K562 (cell line): ENCODE measurements at regions not wholly inside any gene's neighbourhood (a gene's known extent, or its start where the extent isn't known, plus 50 kb on each side); places are given as distances from the start of the nearest gene placed in this dataset.

Experiments
- ATAC-seq: fragments of 200-7000 bp; cut with Tn5 transposase; 3 replicates; pipeline ENCODE4 v1.9.1; 2020; ENCODE audit warnings: moderate library complexity
- BruUV-seq: library from RNA; stranded (reverse); fragments of 400-500 nt; replicated peaks from 2 replicates; lab custom pipeline; 2021; lab: Mats Ljungman, UMichigan
- CTCF ChIA-PET: fragments of 300-600 bp; formaldehyde crosslinking; extraction: SDS; loops from one replicate; lab custom pipeline; 2021; ENCODE audit warnings: low intra/inter-chr PET ratio; lab: Yijun Ruan, JAX
- POLR2A ChIA-PET: fragments of 300-600, 350-650 bp; sonication (Branson Sonifier 250); formaldehyde crosslinking; extraction: SDS; loops from one replicate; lab custom pipeline; 2021; ENCODE audit warnings: antibody characterized with exemption, inconsistent platforms; lab: Yijun Ruan, JAX
- DNase-seq, 4 experiments: peaks; one replicate each; pipeline versions ENCODE4 v3.0.0 to v3.0.0-alpha.2; 2011 to 2018; ENCODE audit warnings: low spot score in 3 of 4, mixed read lengths in 3 of 4; ENCODE audit errors: extremely low read depth in 1 of 4
- FAIRE-seq: peaks from 2 replicates; lab custom pipeline; 2011; peaks lifted over from hg19 to GRCh38; lab: Jason Lieb, UNC
- H2AFZ ChIP-seq: 2 replicates; pipeline ENCODE4 v1.6.0; 2011; ENCODE audit warnings: low read depth, low read length, control low read depth, inconsistent platforms
- H3K27ac ChIP-seq: fragments of 200-600 bp; 3 replicates; pipeline ENCODE4 v1.8.0; 2011; ENCODE audit warnings: low read depth, mild to moderate bottlenecking, control low read depth, inconsistent platforms, low read length, moderate library complexity, mixed read lengths; ENCODE audit errors: extremely low read depth
- H3K27me3 ChIP-seq, 2 experiments: fragments of 300-600 bp in 1 of 2; 2 replicates in 1 of 2; 3 replicates in 1 of 2; pipeline versions ENCODE4 v1.6.0 to v1.8.0; 2011; ENCODE audit warnings: inconsistent platforms in 2 of 2, low read length in 2 of 2, mild to moderate bottlenecking in 1 of 2, mixed read lengths in 1 of 2, moderate library complexity in 1 of 2; ENCODE audit not compliant: control insufficient read depth in 2 of 2, insufficient read depth in 2 of 2
- H3K36me3 ChIP-seq: fragments of 300-600 bp; 3 replicates; pipeline ENCODE4 v1.8.0; 2011; ENCODE audit warnings: mild to moderate bottlenecking, low read length, inconsistent platforms; ENCODE audit not compliant: control insufficient read depth, insufficient read depth
- H3K4me1 ChIP-seq, 2 experiments: fragments of 200-600 bp in 1 of 2; replicated peaks in 1 of 2; 2 replicates in 1 of 2; 3 replicates in 1 of 2; pipeline versions ENCODE4 v1.5.1 to v1.8.0; 2011; ENCODE audit warnings: inconsistent platforms in 2 of 2, low read length in 2 of 2, mild to moderate bottlenecking in 1 of 2, mixed read lengths in 1 of 2, moderate library complexity in 1 of 2; ENCODE audit not compliant: control insufficient read depth in 2 of 2, insufficient read depth in 2 of 2
- H3K4me2 ChIP-seq: 2 replicates; pipeline ENCODE4 v1.6.1; 2011; ENCODE audit warnings: low read length, control low read depth, inconsistent platforms, mixed read lengths; ENCODE audit not compliant: insufficient read depth
- H3K4me3 ChIP-seq: fragments of 200-600 bp; sonication (generic), shearing (Covaris generic); 2 replicates; pipeline ENCODE4 v1.5.1; 2016; ENCODE audit warnings: control low read depth, inconsistent platforms
- H3K79me2 ChIP-seq: fragments of 200-600 bp; 3 replicates; pipeline ENCODE4 v1.8.0; 2011; ENCODE audit warnings: low read length, inconsistent platforms; ENCODE audit not compliant: control insufficient read depth, insufficient read depth
- H3K9ac ChIP-seq, 2 experiments: 2 replicates each; pipeline versions ENCODE4 v1.6.0 to v1.6.1; 2011; ENCODE audit warnings: low read depth in 2 of 2, low read length in 2 of 2, control low read depth in 1 of 2, inconsistent platforms in 1 of 2, mild to moderate bottlenecking in 1 of 2, mixed read lengths in 1 of 2; ENCODE audit not compliant: insufficient read depth in 1 of 2
- H3K9me1 ChIP-seq: one replicate; pipeline ENCODE4 v1.6.0; 2011; ENCODE audit warnings: inconsistent platforms, mild to moderate bottlenecking, low read length, moderate library complexity; ENCODE audit not compliant: control insufficient read depth, insufficient read depth
- H3K9me3 ChIP-seq: replicated peaks from 2 replicates; pipeline ENCODE4 v1.5.1; 2011; ENCODE audit warnings: low read depth, low read length, inconsistent platforms; ENCODE audit not compliant: control insufficient read depth, insufficient read depth
- H4K20me1 ChIP-seq: replicated peaks from 2 replicates; pipeline ENCODE4 v1.6.1; 2011; ENCODE audit warnings: low read length, inconsistent platforms, mixed read lengths; ENCODE audit not compliant: control insufficient read depth, insufficient read depth
- CBX2 ChIP-seq: fragments of 200-600 bp; sonication (generic); IDR thresholded peaks from one replicate; pipeline ENCODE4 v1.6.1; 2012; ENCODE audit warnings: mild to moderate bottlenecking, low read length, inconsistent platforms; ENCODE audit not compliant: insufficient read depth, poor library complexity, severe bottlenecking
- CBX8 ChIP-seq: fragments of 200-600 bp; sonication (generic); IDR thresholded peaks from 2 replicates; pipeline ENCODE4 v1.6.1; 2012; ENCODE audit warnings: borderline replicate concordance, mixed run types, low read depth, mild to moderate bottlenecking, moderate library complexity, mixed read lengths, low read length, control low read depth, inconsistent platforms; ENCODE audit not compliant: poor library complexity, severe bottlenecking; ENCODE audit errors: extremely low read depth
- E2F5 ChIP-seq: sonication (generic); formaldehyde crosslinking; IDR thresholded peaks from 2 replicates; pipeline ENCODE4 v1.8.0; 2022; ENCODE audit warnings: mild to moderate bottlenecking, missing genetic modification reagents
- ELF4 ChIP-seq: fragments of 450-650 bp; formaldehyde crosslinking; IDR thresholded peaks from 2 replicates; pipeline ENCODE4 v1.4.0; 2022; ENCODE audit warnings: missing genetic modification characterization
- FOS ChIP-seq: IDR thresholded peaks from 3 replicates; pipeline ENCODE4 v1.6.1; 2011; ENCODE audit not compliant: insufficient read length; ENCODE audit errors: extremely low read depth
- HIVEP1 ChIP-seq: fragments of 250-450 bp; sonication (Bioruptor Pico); IDR thresholded peaks from 2 replicates; pipeline ENCODE4 v1.4.0; 2020; ENCODE audit warnings: mild to moderate bottlenecking
- MCM2 ChIP-seq: fragments of 450-650 bp; IDR thresholded peaks from 2 replicates; pipeline ENCODE4 v1.6.1; 2017; ENCODE audit warnings: low read depth, mild to moderate bottlenecking
- TOE1 ChIP-seq, 2 experiments: fragments of 450-650 bp in 1 of 2; sonication (generic) in 1 of 2; formaldehyde crosslinking in 1 of 2; IDR thresholded peaks; 2 replicates each; pipeline versions ENCODE4 v1.7.1 to v1.8.0; 2016 to 2022; ENCODE audit warnings: borderline replicate concordance in 2 of 2, mild to moderate bottlenecking in 2 of 2, antibody characterized with exemption in 1 of 2, inconsistent platforms in 1 of 2, low read depth in 1 of 2, missing genetic modification reagents in 1 of 2, moderate library complexity in 1 of 2
- TRIM25 ChIP-seq: fragments of 450-650 bp; IDR thresholded peaks from 2 replicates; pipeline ENCODE4 v1.7.0; 2016; ENCODE audit warnings: borderline replicate concordance
- XRCC5 ChIP-seq: fragments of 200-400 bp; formaldehyde crosslinking; IDR thresholded peaks from 2 replicates; pipeline ENCODE4 v1.6.1; 2017; ENCODE audit warnings: low read depth, mild to moderate bottlenecking, low read length
- ZNF124 ChIP-seq: sonication (generic); formaldehyde crosslinking; IDR thresholded peaks from 2 replicates; pipeline ENCODE4 v1.8.1; 2022; ENCODE audit warnings: missing genetic modification reagents
- ZNF165 ChIP-seq: fragments of 250-450 bp; sonication (Bioruptor Pico); IDR thresholded peaks from 2 replicates; pipeline ENCODE4 v1.4.0; 2020; ENCODE audit warnings: borderline replicate concordance
- WGBS: fragments of 100-300 bp; shearing (Covaris generic); methylation state at CpG from one replicate; pipeline ENCODE4 v1.1.6; 2016; ENCODE audit warnings: low coverage, mixed read lengths; ENCODE audit not compliant: insufficient coverage; ENCODE audit errors: missing lambda C conversion rate; 5-methylcytosine and 5-hydroxymethylcytosine counted together
- in situ Hi-C: fragments of 300-500 bp; cut with MboI; formaldehyde crosslinking; loops from 4 replicates; pipeline ENCODE4 v1.15.0; 2018; ENCODE audit warnings: inconsistent platforms, mixed read lengths
- intact Hi-C: fragments of 100-400 bp; cut with micrococcal nuclease; formaldehyde crosslinking; loops from 2 replicates; pipeline ENCODE4 v1.14.2; 2022

GRCh38 chr4:19883841-19884240 is 367.9 kb upstream of the SLIT2 start:
- CTCF ChIA-PET = no interaction called here
- in situ Hi-C loops (no loop called here), intact Hi-C loops (no loop called here)
- FAIRE-seq (no peak), DNase-seq (no peak), ATAC-seq (no peak)
- H3K27ac ChIP-seq = no peak overlapping the region
- TF ChIP-seq MCM2 (no peak), ZNF165 (no peak), FOS (no peak), CBX8 (no peak), TOE1 (IDR thresholded peaks at IDR 0.05; ENCODE audit: borderline replicate concordance) (no peak), TOE1 (CRISPR knock-in tag; IDR thresholded peaks at IDR 0.05; ENCODE audit: borderline replicate concordance, low read depth) (no peak)
- H3K9me3 ChIP-seq = no peaks in the 10 kb centered on the region
- H3K9me1 ChIP-seq = no peaks in the 10 kb centered on the region
- H3K9ac ChIP-seq = no peak overlapping the region
- no peaks in the 10 kb centered on the region for H3K27me3 ChIP-seq
- H3K79me2 ChIP-seq = no peaks in the 10 kb centered on the region
- no peaks in the 10 kb centered on the region for H3K36me3 ChIP-seq
- H2AFZ ChIP-seq = no peak overlapping the region
- H3K4me2 ChIP-seq = no peak overlapping the region
- H4K20me1 ChIP-seq = no peaks in the 10 kb centered on the region
- no peaks in the 10 kb centered on the region for H3K4me1 ChIP-seq
- no peak overlapping the region for H3K4me3 ChIP-seq
- no TSS peak for BruUV-seq
- POLR2A ChIA-PET = no interaction called here

GRCh38 chr4:19880206-19880605 is 371.5 kb upstream of the SLIT2 start:
- Histone ChIP-seq H3K27me3 (no peaks in the 10 kb centered on the region), H3K9ac (no peak overlapping the region), H3K27ac (no peak overlapping the region), H3K4me2 (no peak overlapping the region), H4K20me1 (no peaks in the 10 kb centered on the region), H3K36me3 (no peaks in the 10 kb centered on the region), H3K4me3 (no peak overlapping the region), H3K4me1 (no peaks in the 10 kb centered on the region), H2AFZ (no peak overlapping the region), H3K9me3 (no peaks in the 10 kb centered on the region), H3K9me1 (no peaks in the 10 kb centered on the region), H3K79me2 (no peaks in the 10 kb centered on the region)
- CTCF ChIA-PET = no interaction called here
- FAIRE-seq (no peak), ATAC-seq (no peak), DNase-seq (no peak)
- intact Hi-C loops = no loop called here
- WGBS = 0% methylated on average over 5 of the region's 5 CpGs
- POLR2A ChIA-PET = no interaction called here
- in situ Hi-C loops = no loop called here
- no TSS peak for BruUV-seq
- TF ChIP-seq XRCC5 (no peak), E2F5 (no peak), CBX2 (no peak), HIVEP1 (CRISPR knock-in tag) (no peak), ELF4 (CRISPR knock-in tag) (no peak), TRIM25 (no peak), ZNF124 (CRISPR knock-in tag) (no peak)
